H1 (cell line): ENCODE measurements at regions not wholly inside any gene's neighbourhood (a gene's known extent, or its start where the extent isn't known, plus 50 kb on each side); places are given as distances from the start of the nearest gene placed in this dataset.

Experiments used
- CTCF ChIA-PET: fragments of 300-600 bp; sonication (Branson Sonifier 250); formaldehyde crosslinking; loops from one replicate; lab custom pipeline; 2021; ENCODE audit not compliant: partially characterized antibody; lab: Charles Lee
- POLR2A ChIA-PET: fragments of 300-600 bp; sonication (Branson Sonifier 250); formaldehyde crosslinking; loops from one replicate; lab custom pipeline; 2021; ENCODE audit warnings: inconsistent platforms; ENCODE audit not compliant: partially characterized antibody; lab: Charles Lee
- DNase-seq, 2 experiments: peaks; one replicate each; pipeline versions ENCODE4 v3.0.0 to v3.0.0-alpha.2; 2010 to 2022; ENCODE audit warnings: low spot score in 2 of 2, low read depth in 1 of 2, mixed read lengths in 1 of 2
- FAIRE-seq: peaks from 2 replicates; lab custom pipeline; 2011; peaks lifted over from hg19 to GRCh38; lab: Jason Lieb, UNC
- H2AFZ ChIP-seq: 2 replicates; pipeline ENCODE4 v1.8.1; 2012; ENCODE audit warnings: low read length, inconsistent platforms
- H2AK5ac ChIP-seq: 2 replicates; pipeline ENCODE4 v1.6.1; 2013; ENCODE audit warnings: low read depth, low read length
- H2BK120ac ChIP-seq: replicated peaks from 2 replicates; pipeline ENCODE3; 2013; ENCODE audit warnings: low read depth, low read length, inconsistent platforms
- H2BK12ac ChIP-seq: 2 replicates; pipeline ENCODE4 v1.6.1; 2013; ENCODE audit warnings: low read depth, low read length
- H2BK15ac ChIP-seq: 2 replicates; pipeline ENCODE4 v1.6.1; 2013; ENCODE audit warnings: low read length
- H2BK20ac ChIP-seq: 2 replicates; pipeline ENCODE4 v1.6.1; 2013; ENCODE audit warnings: low read length
- H2BK5ac ChIP-seq: 2 replicates; pipeline ENCODE4 v1.6.1; 2013; ENCODE audit warnings: low read depth, low read length
- H3K14ac ChIP-seq: 2 replicates; pipeline ENCODE4 v1.6.1; 2013; ENCODE audit warnings: inconsistent platforms; ENCODE audit not compliant: insufficient read length
- H3K18ac ChIP-seq: 2 replicates; pipeline ENCODE4 v1.6.1; 2013; ENCODE audit warnings: low read length; ENCODE audit errors: extremely low read depth
- H3K23ac ChIP-seq: 2 replicates; pipeline ENCODE4 v1.6.1; 2013; ENCODE audit warnings: inconsistent platforms; ENCODE audit not compliant: insufficient read length
- H3K23me2 ChIP-seq: 2 replicates; pipeline ENCODE4 v1.6.1; 2013; ENCODE audit warnings: low read depth, low read length
- H3K27ac ChIP-seq: 2 replicates; pipeline ENCODE4 v1.6.1; 2011; ENCODE audit warnings: low read depth, low read length, inconsistent platforms
- H3K27me3 ChIP-seq, 4 experiments: replicated peaks in 1 of 4; 1 replicate in 1 of 4; 2 replicates in 3 of 4; pipeline versions ENCODE4 v1.6.1 to v1.8.1; 2011 to 2013; ENCODE audit warnings: low read length in 3 of 4, mild to moderate bottlenecking in 3 of 4, inconsistent platforms in 2 of 4, mixed read lengths in 2 of 4, moderate library complexity in 1 of 4; ENCODE audit not compliant: control insufficient read depth in 3 of 4, insufficient read depth in 3 of 4; ENCODE audit errors: extremely low read depth in 1 of 4
- H3K36me3 ChIP-seq, 4 experiments: 2 replicates each; pipeline versions ENCODE4 v1.6.1 to v1.8.1; 2011 to 2013; ENCODE audit warnings: mild to moderate bottlenecking in 4 of 4, low read length in 3 of 4, moderate library complexity in 2 of 4, control low read depth in 1 of 4, inconsistent platforms in 1 of 4; ENCODE audit not compliant: insufficient read depth in 4 of 4, control insufficient read depth in 2 of 4
- H3K4ac ChIP-seq: replicated peaks from 2 replicates; pipeline ENCODE3; 2013; ENCODE audit warnings: low read length, low read depth, mixed read lengths, inconsistent platforms; ENCODE audit not compliant: insufficient read length
- H3K4me1 ChIP-seq, 4 experiments: replicated peaks in 1 of 4; 1 replicate in 1 of 4; 2 replicates in 3 of 4; pipeline versions ENCODE4 v1.6.1 to v1.8.1; 2011 to 2013; ENCODE audit warnings: low read length in 3 of 4, inconsistent platforms in 2 of 4, mixed read lengths in 1 of 4; ENCODE audit not compliant: insufficient read depth in 4 of 4, control insufficient read depth in 3 of 4
- H3K4me2 ChIP-seq, 2 experiments: 2 replicates each; pipeline versions ENCODE4 v1.6.1 to v1.8.1; 2011 to 2013; ENCODE audit warnings: low read depth in 2 of 2, low read length in 2 of 2, control low read depth in 1 of 2, inconsistent platforms in 1 of 2, mild to moderate bottlenecking in 1 of 2; ENCODE audit not compliant: insufficient read depth in 1 of 2
- H3K4me3 ChIP-seq, 4 experiments: fragments of 200-600, 300-600 bp in 1 of 4; sonication (generic), shearing (Covaris generic), sonication (Bioruptor Twin) in 1 of 4; 2 replicates each; pipeline versions ENCODE4 v1.5.1 to v1.8.1; 2011 to 2016; ENCODE audit warnings: low read length in 4 of 4, low read depth in 3 of 4, control low read depth in 2 of 4, inconsistent platforms in 2 of 4, mild to moderate bottlenecking in 2 of 4, mixed read lengths in 1 of 4, moderate library complexity in 1 of 4; ENCODE audit not compliant: insufficient read depth in 2 of 4; ENCODE audit errors: extremely low read depth in 1 of 4
- H3K56ac ChIP-seq: replicated peaks from 2 replicates; pipeline ENCODE3; 2013; ENCODE audit warnings: low read depth, mild to moderate bottlenecking, mixed read lengths, low read length, inconsistent platforms; ENCODE audit not compliant: insufficient read length
- H3K79me1 ChIP-seq: 2 replicates; pipeline ENCODE4 v1.6.1; 2013; ENCODE audit warnings: low read depth, low read length, control low read depth
- H3K79me2 ChIP-seq, 2 experiments: 2 replicates each; pipeline versions ENCODE4 v1.6.1 to v1.8.1; 2012 to 2013; ENCODE audit warnings: low read length in 2 of 2, mild to moderate bottlenecking in 2 of 2, inconsistent platforms in 1 of 2; ENCODE audit not compliant: insufficient read depth in 2 of 2, control insufficient read depth in 1 of 2
- H3K9ac ChIP-seq, 4 experiments: replicated peaks in 1 of 4; 1 replicate in 1 of 4; 2 replicates in 3 of 4; pipeline versions ENCODE4 v1.6.1 to v1.8.1; 2011 to 2013; ENCODE audit warnings: low read depth in 3 of 4, low read length in 3 of 4, control low read depth in 2 of 4, mild to moderate bottlenecking in 2 of 4, moderate library complexity in 2 of 4, inconsistent platforms in 1 of 4; ENCODE audit errors: extremely low read depth in 1 of 4
- H3K9me3 ChIP-seq, 2 experiments: 2 replicates each; pipeline versions ENCODE4 v1.6.1 to v1.8.1; 2012 to 2013; ENCODE audit warnings: mild to moderate bottlenecking in 2 of 2, moderate library complexity in 2 of 2, control low read depth in 1 of 2, inconsistent platforms in 1 of 2, low read depth in 1 of 2, low read length in 1 of 2, mixed read lengths in 1 of 2; ENCODE audit not compliant: insufficient read depth in 2 of 2
- H4K20me1 ChIP-seq, 2 experiments: replicated peaks in 1 of 2; 2 replicates each; pipeline versions ENCODE3 to v1.8.1; 2011 to 2013; ENCODE audit warnings: inconsistent platforms in 2 of 2, low read length in 2 of 2, mild to moderate bottlenecking in 1 of 2; ENCODE audit not compliant: insufficient read depth in 2 of 2, control insufficient read depth in 1 of 2
- H4K5ac ChIP-seq: 2 replicates; pipeline ENCODE4 v1.6.1; 2013; ENCODE audit warnings: low read length, low read depth, mixed read lengths, inconsistent platforms; ENCODE audit not compliant: insufficient read length
- H4K8ac ChIP-seq: 2 replicates; pipeline ENCODE4 v1.8.0; 2013; ENCODE audit warnings: mild to moderate bottlenecking, moderate library complexity, low read length, inconsistent platforms; ENCODE audit not compliant: insufficient read depth; ENCODE audit errors: extremely low read depth
- H4K91ac ChIP-seq: replicated peaks from 2 replicates; pipeline ENCODE3; 2013; ENCODE audit warnings: low read length, mixed read lengths, inconsistent platforms; ENCODE audit not compliant: insufficient read length
- BACH1 ChIP-seq: IDR thresholded peaks from 2 replicates; pipeline ENCODE4 v1.6.1; 2012; ENCODE audit warnings: low read length, improper control_type of control experiment
- CHD1 ChIP-seq: IDR thresholded peaks from 2 replicates; pipeline ENCODE4 v1.6.1; 2012; ENCODE audit warnings: low read depth, low read length, improper control_type of control experiment
- CTCF ChIP-seq, 3 experiments: IDR thresholded peaks; 1 replicate in 2 of 3; 2 replicates in 1 of 3; pipeline versions ENCODE4 v1.5.1 to v1.6.1; 2011; ENCODE audit warnings: low read length in 3 of 3, mild to moderate bottlenecking in 3 of 3, inconsistent platforms in 2 of 3, low read depth in 1 of 3, moderate library complexity in 1 of 3; ENCODE audit not compliant: insufficient read depth in 1 of 3; ENCODE audit errors: control extremely low read depth in 1 of 3
- EGR1 ChIP-seq: IDR thresholded peaks from 2 replicates; pipeline ENCODE4 v1.6.1; 2011; ENCODE audit warnings: low read depth, low read length, borderline replicate concordance
- JUND ChIP-seq: IDR thresholded peaks from 2 replicates; pipeline ENCODE4 v1.6.1; 2011; ENCODE audit warnings: mild to moderate bottlenecking, improper control_type of control experiment, low read length
- POLR2AphosphoS5 ChIP-seq: IDR thresholded peaks from 2 replicates; pipeline ENCODE4 v1.6.1; 2011; ENCODE audit warnings: low read depth, low read length
- POU5F1 ChIP-seq: IDR thresholded peaks from 2 replicates; pipeline ENCODE4 v1.6.1; 2011; ENCODE audit warnings: low read depth, mild to moderate bottlenecking, low read length, moderate library complexity
- RFX5 ChIP-seq: IDR thresholded peaks from 2 replicates; pipeline ENCODE4 v1.6.1; 2011; ENCODE audit warnings: low read depth, low read length, improper control_type of control experiment, borderline replicate concordance
- SIN3A ChIP-seq, 2 experiments: IDR thresholded peaks in 1 of 2; conservative IDR thresholded peaks in 1 of 2; 2 replicates each; pipeline ENCODE4 v1.6.1; 2011 to 2012; ENCODE audit warnings: low read length in 2 of 2, improper control_type of control experiment in 1 of 2, low read depth in 1 of 2, mild to moderate bottlenecking in 1 of 2
- SIRT6 ChIP-seq: IDR thresholded peaks from one replicate; pipeline ENCODE4 v1.7.1; 2012; ENCODE audit warnings: low read length, inconsistent platforms
- SIX5 ChIP-seq: IDR thresholded peaks from 2 replicates; pipeline ENCODE4 v1.6.1; 2011; ENCODE audit warnings: mild to moderate bottlenecking, low read depth, low read length
- SP4 ChIP-seq: IDR thresholded peaks from 2 replicates; pipeline ENCODE4 v1.6.1; 2012; ENCODE audit warnings: low read length, inconsistent platforms
- SRF ChIP-seq: IDR thresholded peaks from 2 replicates; pipeline ENCODE4 v1.6.1; 2011; ENCODE audit warnings: mild to moderate bottlenecking, low read depth, low read length, moderate library complexity
- TEAD4 ChIP-seq: IDR thresholded peaks from 2 replicates; pipeline ENCODE4 v1.6.1; 2012; ENCODE audit warnings: low read depth, low read length, inconsistent platforms, mixed read lengths
- WGBS, 2 experiments: shearing (Covaris generic) in 1 of 2; methylation state at CpG; one replicate each; pipeline versions ENCODE4 v1.1.6 to v1.1.7; 2013 to 2015; ENCODE audit warnings: low lambda C conversion rate in 2 of 2, mixed read lengths in 2 of 2, inconsistent platforms in 1 of 2, low coverage in 1 of 2, missing lambda C conversion rate in 1 of 2; ENCODE audit not compliant: insufficient replicate concordance in 2 of 2, insufficient coverage in 1 of 2, insufficient read length in 1 of 2; ENCODE audit errors: extremely low coverage in 1 of 2, missing lambda C conversion rate in 1 of 2; 5-methylcytosine and 5-hydroxymethylcytosine counted together

GRCh38 chr11:29446132-29446531 lies 570.7 kb downstream of the KCNA4 start:
- Histone ChIP-seq H3K18ac (no peak overlapping the region), H3K79me2 (no peaks in the 10 kb centered on the region), H3K56ac (no peak overlapping the region), H2BK12ac (no peak overlapping the region), H4K8ac (no peak overlapping the region), H3K4me3 (no peak overlapping the region), H3K9ac (no peak overlapping the region), H3K79me1 (no peaks in the 10 kb centered on the region), H3K27me3 (no peaks in the 10 kb centered on the region), H2BK15ac (no peak overlapping the region), H4K91ac (no peak overlapping the region), H4K5ac (no peak overlapping the region), H3K4me1 (no peaks in the 10 kb centered on the region), H4K20me1 (no peaks in the 10 kb centered on the region), H3K4ac (no peak overlapping the region), H2BK120ac (no peak overlapping the region), H2BK20ac (no peak overlapping the region), H3K23ac (no peak overlapping the region), H3K23me2 (no peaks in the 10 kb centered on the region), H2AK5ac (no peak overlapping the region), H3K36me3 (no peaks in the 10 kb centered on the region), H2BK5ac (no peak overlapping the region), H3K14ac (no peak overlapping the region), H3K27ac (no peak overlapping the region), H3K9me3 (no peaks in the 10 kb centered on the region), H2AFZ (no peak overlapping the region), H3K4me2 (no peak overlapping the region)
- ChIA-PET POLR2A (no interaction called here), CTCF (interaction anchor here (0.8 to 5.2 kb wide), 3 partner anchors 184 to 697 kb away, joined by 3 to 33 read pairs (median 13); no protein-coding TSS in a partner anchor)
- DNase-seq (no peak), FAIRE-seq (no peak)
- WGBS, 2 experiments = 95% methylated on average over 7 of the region's 7 CpGs; no CpG with 5 or more reads in 1 of the 2 experiments
- TF ChIP-seq CHD1 (no peak), JUND (no peak), POU5F1 (no peak), SIRT6 (no peak), EGR1 (no peak), CTCF (IDR thresholded peaks at IDR 0.05; ENCODE audit: control extremely low read depth in 1 of 3, insufficient read depth in 1 of 3, low read depth in 1 of 3, low read length in 3 of 3) (no peak), SP4 (no peak), POLR2AphosphoS5 (no peak), RFX5 (no peak), SIN3A (conservative IDR thresholded peaks at IDR 0.05 in 1 of 2, IDR thresholded peaks at IDR 0.05 in 1 of 2; ENCODE audit: low read depth in 1 of 2, low read length in 2 of 2) (no peak), TEAD4 (no peak), SIX5 (no peak), BACH1 (no peak), SRF (no peak)
